ENCODE measurements at regions not wholly inside any gene's neighbourhood (a gene's known extent, or its start where the extent isn't known, plus 50 kb on each side); places are given as distances from the start of the nearest gene placed in this dataset.

GRCh38 chr13:44874176-44874575, 115.1 kb downstream of the NUFIP1 start:
- TF ChIP-seq POLR2A (IDR thresholded peaks at IDR 0.05) (no peak), CTCF (IDR thresholded peaks at IDR 0.05 in 8 of 11, conservative IDR thresholded peaks at IDR 0.05 in 3 of 11) (no peak), POLR2AphosphoS5 (IDR thresholded peaks at IDR 0.05) (no peak)

Measured in spleen (tissue), 7 donors.